ENCODE measurements at regions not wholly inside any gene's neighbourhood (a gene's known extent, or its start where the extent isn't known, plus 50 kb on each side); places are given as distances from the start of the nearest gene placed in this dataset.

DNA sequence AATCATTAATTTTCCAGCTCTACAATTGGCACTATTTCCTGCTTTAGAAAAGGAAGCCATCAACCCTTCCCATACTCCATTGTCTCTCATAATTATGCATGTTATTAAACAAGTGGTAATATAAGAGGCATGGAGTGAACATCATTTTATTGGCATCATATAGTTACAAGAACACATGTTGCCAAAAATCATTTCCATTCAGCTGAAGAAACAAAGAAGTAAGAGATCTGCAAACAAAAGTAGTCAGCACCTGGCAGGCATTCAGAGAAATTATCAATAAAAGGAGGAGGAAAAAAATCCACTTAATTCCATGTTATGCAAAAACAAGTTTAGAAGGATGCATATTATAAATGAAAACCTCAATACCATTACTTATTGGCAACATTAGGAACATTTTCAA, 1208.2 kb upstream of the C9orf72 start:
- TF ChIP-seq, protein P1, sequence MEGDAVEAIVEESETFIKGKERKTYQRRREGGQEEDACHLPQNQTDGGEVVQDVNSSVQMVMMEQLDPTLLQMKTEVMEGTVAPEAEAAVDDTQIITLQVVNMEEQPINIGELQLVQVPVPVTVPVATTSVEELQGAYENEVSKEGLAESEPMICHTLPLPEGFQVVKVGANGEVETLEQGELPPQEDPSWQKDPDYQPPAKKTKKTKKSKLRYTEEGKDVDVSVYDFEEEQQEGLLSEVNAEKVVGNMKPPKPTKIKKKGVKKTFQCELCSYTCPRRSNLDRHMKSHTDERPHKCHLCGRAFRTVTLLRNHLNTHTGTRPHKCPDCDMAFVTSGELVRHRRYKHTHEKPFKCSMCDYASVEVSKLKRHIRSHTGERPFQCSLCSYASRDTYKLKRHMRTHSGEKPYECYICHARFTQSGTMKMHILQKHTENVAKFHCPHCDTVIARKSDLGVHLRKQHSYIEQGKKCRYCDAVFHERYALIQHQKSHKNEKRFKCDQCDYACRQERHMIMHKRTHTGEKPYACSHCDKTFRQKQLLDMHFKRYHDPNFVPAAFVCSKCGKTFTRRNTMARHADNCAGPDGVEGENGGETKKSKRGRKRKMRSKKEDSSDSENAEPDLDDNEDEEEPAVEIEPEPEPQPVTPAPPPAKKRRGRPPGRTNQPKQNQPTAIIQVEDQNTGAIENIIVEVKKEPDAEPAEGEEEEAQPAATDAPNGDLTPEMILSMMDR (IDR thresholded peaks at IDR 0.05) = no peak
- TF ChIP-seq POLR2A (IDR thresholded peaks at IDR 0.05) = no peak

All from ovary (tissue), 3 donors.